WERI-Rb-1 (cell line): ENCODE measurements at regions not wholly inside any gene's neighbourhood (a gene's known extent, or its start where the extent isn't known, plus 50 kb on each side); places are given as distances from the start of the nearest gene placed in this dataset.

Experiments
- DNase-seq: peaks from one replicate; pipeline ENCODE4 v3.0.0-alpha.2; 2020
- H3K27ac ChIP-seq: fragments of 250-450 bp; sonication (Bioruptor Pico); 2 replicates; pipeline ENCODE4 v1.5.1; 2020; ENCODE audit warnings: mild to moderate bottlenecking, moderate library complexity
- H3K27me3 ChIP-seq: fragments of 250-450 bp; sonication (Bioruptor Pico); 2 replicates; pipeline ENCODE4 v1.5.1; 2021; ENCODE audit warnings: mild to moderate bottlenecking, low read depth, moderate library complexity; ENCODE audit not compliant: insufficient read depth, severe bottlenecking
- H3K36me3 ChIP-seq: fragments of 250-450 bp; sonication (Bioruptor Pico); 2 replicates; pipeline ENCODE4 v1.5.1; 2020; ENCODE audit warnings: mild to moderate bottlenecking, moderate library complexity
- H3K4me3 ChIP-seq: 2 replicates; pipeline ENCODE4 v1.5.1; 2011; ENCODE audit warnings: low read depth, mild to moderate bottlenecking, control low read depth, low read length
- H3K9me3 ChIP-seq: fragments of 250-450 bp; sonication (Bioruptor Pico); 2 replicates; pipeline ENCODE4 v1.5.1; 2021; ENCODE audit warnings: mild to moderate bottlenecking, moderate library complexity; ENCODE audit not compliant: severe bottlenecking
- TF ChIP-seq, protein P1 (sequence below): IDR thresholded peaks from 2 replicates; pipeline ENCODE4 v1.5.1; 2011; ENCODE audit warnings: low read depth, mild to moderate bottlenecking, control low read depth, inconsistent platforms, low read length

GRCh38 chr16:66258916-66259845, 107.3 kb upstream of the CDH5 start:
- H3K36me3 ChIP-seq, result no peaks in the 10 kb centered on the region
- no peak for DNase-seq
- H3K4me3 ChIP-seq, result no peak overlapping the region
- no peak overlapping the region for H3K27ac ChIP-seq
- TF ChIP-seq, protein P1, sequence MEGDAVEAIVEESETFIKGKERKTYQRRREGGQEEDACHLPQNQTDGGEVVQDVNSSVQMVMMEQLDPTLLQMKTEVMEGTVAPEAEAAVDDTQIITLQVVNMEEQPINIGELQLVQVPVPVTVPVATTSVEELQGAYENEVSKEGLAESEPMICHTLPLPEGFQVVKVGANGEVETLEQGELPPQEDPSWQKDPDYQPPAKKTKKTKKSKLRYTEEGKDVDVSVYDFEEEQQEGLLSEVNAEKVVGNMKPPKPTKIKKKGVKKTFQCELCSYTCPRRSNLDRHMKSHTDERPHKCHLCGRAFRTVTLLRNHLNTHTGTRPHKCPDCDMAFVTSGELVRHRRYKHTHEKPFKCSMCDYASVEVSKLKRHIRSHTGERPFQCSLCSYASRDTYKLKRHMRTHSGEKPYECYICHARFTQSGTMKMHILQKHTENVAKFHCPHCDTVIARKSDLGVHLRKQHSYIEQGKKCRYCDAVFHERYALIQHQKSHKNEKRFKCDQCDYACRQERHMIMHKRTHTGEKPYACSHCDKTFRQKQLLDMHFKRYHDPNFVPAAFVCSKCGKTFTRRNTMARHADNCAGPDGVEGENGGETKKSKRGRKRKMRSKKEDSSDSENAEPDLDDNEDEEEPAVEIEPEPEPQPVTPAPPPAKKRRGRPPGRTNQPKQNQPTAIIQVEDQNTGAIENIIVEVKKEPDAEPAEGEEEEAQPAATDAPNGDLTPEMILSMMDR, result no peak
- H3K27me3 ChIP-seq, result no peaks in the 10 kb centered on the region
- no peaks in the 10 kb centered on the region for H3K9me3 ChIP-seq

DNA sequence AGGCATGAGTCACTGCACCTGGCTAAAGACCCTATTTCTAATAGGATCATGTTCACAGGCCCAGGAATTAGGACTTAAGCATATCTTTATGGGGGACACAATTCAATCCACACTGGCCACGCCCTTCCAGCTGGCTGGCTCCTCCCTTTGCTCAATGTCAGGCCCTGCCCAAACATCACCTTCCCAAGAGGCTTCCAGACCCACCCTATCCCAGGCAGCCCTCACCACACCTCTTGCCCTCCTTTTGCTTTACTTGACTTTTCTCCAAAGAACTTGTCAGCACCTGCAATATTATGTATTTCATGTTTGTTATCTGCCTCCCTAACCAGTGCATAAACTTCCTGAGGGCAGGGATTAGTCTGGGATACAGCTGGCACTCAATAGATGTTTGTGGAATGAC, 109.6 kb upstream of the CDH5 start:
- no peak overlapping the region for H3K4me3 ChIP-seq
- TF ChIP-seq, protein P1, result no peak
- H3K27me3 ChIP-seq, result no peaks in the 10 kb centered on the region
- peak; percentile 83 for DNase-seq
- H3K9me3 ChIP-seq, result no peaks in the 10 kb centered on the region
- no peaks in the 10 kb centered on the region for H3K36me3 ChIP-seq
- no peak overlapping the region for H3K27ac ChIP-seq

DNA sequence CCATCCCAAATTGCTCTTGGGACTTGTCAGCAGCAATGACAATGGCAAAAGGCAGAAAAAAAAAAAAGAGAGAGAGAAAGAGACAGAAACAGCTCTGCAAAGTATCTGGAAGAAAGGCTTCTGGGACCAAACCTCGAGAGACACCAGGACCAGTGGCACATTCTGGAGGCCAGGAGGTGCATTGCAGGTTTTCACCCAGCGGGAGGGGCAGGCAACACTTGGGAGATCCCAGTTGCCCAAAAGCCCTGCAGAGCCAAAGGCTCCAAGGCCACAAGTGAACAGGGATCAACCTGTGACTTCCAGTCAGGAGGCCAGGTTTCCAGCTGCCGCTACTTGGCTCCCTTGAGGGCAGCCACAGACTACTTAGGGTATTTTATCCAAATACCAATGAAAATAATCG, 110.8 kb upstream of the CDH5 start:
- DNase-seq, result peak; percentile 36
- no peak overlapping the region for H3K27ac ChIP-seq
- H3K27me3 ChIP-seq, result no peaks in the 10 kb centered on the region
- H3K36me3 ChIP-seq, result no peaks in the 10 kb centered on the region
- H3K9me3 ChIP-seq, result no peaks in the 10 kb centered on the region
- no peak overlapping the region for H3K4me3 ChIP-seq
- TF ChIP-seq, protein P1, result peak; percentile 42

- Histone ChIP-seq H3K9me3 (no peaks in the 10 kb centered on the region), H3K36me3 (no peaks in the 10 kb centered on the region), H3K27ac (no peak overlapping the region), H3K4me3 (no peak overlapping the region), H3K27me3 (no peaks in the 10 kb centered on the region)
- DNase-seq, result no peak
- TF ChIP-seq, protein P1, result no peak
These were observed 111.7 kb upstream of the CDH5 start for GRCh38 chr16:66254751-66255150.

DNA sequence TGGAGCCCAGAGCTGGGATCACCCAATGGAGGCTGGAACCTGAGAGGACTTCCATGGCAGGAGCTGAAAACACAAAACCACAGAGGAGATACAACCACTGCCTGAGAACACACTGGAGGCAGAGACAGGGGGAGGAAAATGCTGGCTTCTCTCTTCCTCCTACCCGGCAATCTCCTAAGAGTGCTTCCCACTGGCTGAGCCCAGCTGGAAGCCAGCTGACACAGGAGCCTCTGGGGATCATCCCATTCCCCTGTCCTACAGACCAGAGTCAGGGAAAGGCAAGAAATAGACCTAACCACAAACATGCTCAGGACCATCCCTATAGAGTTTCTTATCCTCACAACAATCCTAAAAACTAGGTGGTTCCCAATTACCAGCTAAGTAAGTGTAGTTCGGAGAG, 112.4 kb upstream of the CDH5 start:
- no peak overlapping the region for H3K27ac ChIP-seq
- H3K4me3 ChIP-seq, result no peak overlapping the region
- no peaks in the 10 kb centered on the region for H3K27me3 ChIP-seq
- no peaks in the 10 kb centered on the region for H3K36me3 ChIP-seq
- no peak for DNase-seq
- TF ChIP-seq, protein P1, result no peak
- no peaks in the 10 kb centered on the region for H3K9me3 ChIP-seq
